Activated CD4-positive, alpha-beta T cell treated with anti-CD3 and anti-CD28 coated beads, Interleukin-2, amount 50 U/mL, for 48 hours (primary cell): ENCODE measurements at regions not wholly inside any gene's neighbourhood (a gene's known extent, or its start where the extent isn't known, plus 50 kb on each side); places are given as distances from the start of the nearest gene placed in this dataset.
"Not testable (repeated sequence)": the region's sequence is repeated elsewhere in the genome, so short reads cannot be mapped to it uniquely, and the experiment has no call there.

Source experiments
- DNase-seq, 2 experiments: peaks; one replicate each; pipeline ENCODE4 v3.0.0-alpha.2; 2020

- no peak for DNase-seq
Observed at GRCh38 chr3:144770281-144770680, 798.7 kb downstream of the DIPK2A start.

DNA sequence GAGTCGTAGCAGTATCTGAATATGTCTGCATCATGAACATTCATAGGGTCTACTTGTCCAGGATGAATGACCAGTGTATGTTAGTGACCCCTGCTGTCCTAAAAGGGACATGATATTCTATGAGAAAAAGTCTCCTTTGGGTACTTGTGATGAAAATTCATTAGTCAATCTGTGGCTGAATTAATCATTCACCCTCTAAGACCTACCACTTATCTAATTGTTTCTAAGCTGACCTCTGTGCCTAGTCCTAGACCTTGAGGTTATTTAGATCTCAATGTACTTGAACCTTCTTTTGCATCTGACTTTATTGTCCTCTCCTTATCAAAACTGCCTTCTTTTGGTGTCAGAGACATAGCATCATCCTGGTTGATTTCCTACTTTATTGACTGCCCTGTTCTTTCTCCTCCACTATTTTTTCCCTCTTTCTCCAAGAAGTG lies 799.3 kb downstream of the DIPK2A start:
- no peak for DNase-seq

DNA sequence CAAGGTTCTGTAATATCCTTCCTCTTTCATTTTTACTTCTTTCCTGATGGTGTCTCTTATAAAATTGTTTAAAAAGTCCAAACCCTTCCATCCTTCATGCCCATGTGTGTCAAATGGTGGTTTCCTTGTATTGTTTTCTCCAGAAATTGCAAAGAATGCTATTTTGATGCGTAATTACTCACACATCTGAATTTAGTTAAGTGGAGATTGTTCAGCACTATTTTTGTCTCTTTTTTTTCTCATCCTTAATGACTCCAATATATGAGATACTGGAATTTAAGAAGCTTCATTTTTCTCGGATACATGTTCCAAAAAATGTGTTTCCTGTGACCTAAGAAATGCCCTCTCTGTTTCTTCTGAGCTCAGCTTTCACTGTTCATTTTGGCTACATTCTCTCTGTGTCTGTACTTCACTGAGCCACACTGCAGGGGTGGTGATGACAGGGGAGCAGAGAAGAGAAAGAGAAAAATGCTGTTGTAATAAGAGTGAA lies 799.8 kb downstream of the DIPK2A start:
- DNase-seq = no peak

- DNase-seq = no peak
Observed at GRCh38 chr3:144772372-144772771, 800.7 kb downstream of the DIPK2A start.

DNA sequence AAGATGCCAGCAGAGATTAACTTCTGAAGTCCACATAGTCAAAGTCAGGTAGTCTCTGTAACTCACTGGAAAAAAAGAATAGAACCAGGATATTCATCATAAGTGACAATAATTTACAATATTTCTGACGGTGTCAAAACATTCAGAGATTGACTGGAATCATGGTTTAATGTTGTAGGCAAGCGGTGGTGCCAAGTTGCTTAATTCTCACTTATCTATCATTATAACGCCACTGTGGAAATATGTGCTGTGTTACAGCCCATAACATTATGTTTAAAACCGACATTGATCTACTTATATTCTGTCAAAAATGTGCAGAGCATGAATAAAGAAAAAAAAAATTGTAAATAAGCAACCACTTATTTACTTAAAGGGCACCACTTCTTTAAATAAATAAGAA lies 801.7 kb downstream of the DIPK2A start:
- no peak for DNase-seq

DNA sequence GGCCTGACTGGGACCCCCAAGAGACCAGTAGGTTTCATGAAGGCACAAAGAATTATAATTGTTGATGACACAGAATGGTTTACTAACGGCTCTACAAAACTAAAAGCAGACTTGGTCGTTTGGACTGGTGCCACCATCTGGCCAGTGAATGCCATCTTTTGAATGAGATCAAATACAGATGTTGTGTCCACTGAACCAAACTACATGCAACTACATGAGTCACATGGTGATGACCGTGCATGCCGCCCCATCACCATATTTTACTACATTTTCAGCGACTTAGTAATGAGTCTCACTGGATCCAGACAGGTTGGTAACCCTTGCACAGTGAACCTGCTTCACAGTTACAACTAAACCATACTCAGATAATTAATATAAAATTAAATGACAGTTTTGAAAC lies 803.3 kb downstream of the DIPK2A start:
- DNase-seq = no peak

DNA sequence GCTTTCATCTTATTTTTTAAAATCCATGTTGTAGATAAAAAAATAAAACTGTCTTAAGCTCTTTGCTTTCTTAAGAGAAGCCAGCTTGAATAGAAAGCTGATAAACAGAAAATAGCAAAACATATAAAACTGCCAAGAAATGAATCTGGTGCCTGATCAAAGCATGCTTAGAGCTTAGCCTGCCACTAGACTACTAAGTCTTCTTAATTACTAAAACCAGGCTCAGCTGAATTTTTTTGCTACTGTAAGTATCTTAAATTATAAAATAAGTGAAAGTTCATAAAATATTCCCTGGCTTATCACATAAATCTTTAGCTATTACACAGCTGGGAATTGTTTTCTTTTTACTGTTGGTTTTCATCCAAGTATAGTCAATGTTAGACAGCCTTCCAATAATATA lies 803.9 kb downstream of the DIPK2A start:
- no peak for DNase-seq

GRCh38 chr3:144777906-144778305 lies 806.3 kb downstream of the DIPK2A start:
- no peak for DNase-seq

GRCh38 chr3:144791034-144791433 lies 819.4 kb downstream of the DIPK2A start:
- DNase-seq = no peak

GRCh38 chr3:144801890-144802289 lies 830.3 kb downstream of the DIPK2A start:
- DNase-seq = no peak

DNA sequence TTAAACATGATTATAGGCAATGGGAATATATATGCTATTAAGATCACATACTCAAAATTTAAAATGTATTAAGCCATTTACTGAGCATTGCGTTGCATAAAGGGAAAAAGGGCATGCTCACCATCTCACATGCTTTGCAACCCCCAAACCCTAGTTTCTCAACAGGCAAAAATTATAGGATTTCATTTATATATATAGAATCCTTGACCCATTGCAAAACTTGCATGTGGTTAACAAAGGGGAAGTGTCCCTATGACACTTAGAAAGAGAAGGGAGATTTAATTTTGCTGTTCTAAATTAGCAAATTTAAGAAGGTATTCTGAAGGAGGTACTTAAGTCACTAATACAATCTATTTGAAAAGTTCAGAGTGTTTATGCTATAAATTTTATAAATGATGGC lies 837.8 kb downstream of the DIPK2A start:
- DNase-seq = no peak

- no peak for DNase-seq
Observed at GRCh38 chr3:144810160-144810559, 838.5 kb downstream of the DIPK2A start.

GRCh38 chr3:144815655-144816054 lies 844.0 kb downstream of the DIPK2A start:
- DNase-seq = no peak

DNA sequence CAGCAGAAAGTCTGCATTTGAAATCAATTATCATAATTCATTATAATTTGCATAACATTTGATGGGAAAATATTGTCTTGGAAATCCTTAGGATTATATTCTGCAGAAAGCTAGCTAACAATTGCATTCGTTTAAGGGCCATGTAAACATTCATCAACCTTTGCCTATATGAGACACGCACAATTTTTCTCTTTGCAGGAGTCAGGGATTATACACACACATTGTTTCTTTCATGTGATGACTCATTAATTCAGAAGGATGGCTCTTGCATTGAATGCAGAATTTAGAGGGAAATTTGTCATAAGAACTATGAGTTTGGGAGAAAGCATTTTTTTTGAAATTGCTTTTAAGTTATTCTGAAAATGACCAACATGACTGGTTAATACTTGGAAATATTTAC lies 844.7 kb downstream of the DIPK2A start:
- no peak for DNase-seq

DNA sequence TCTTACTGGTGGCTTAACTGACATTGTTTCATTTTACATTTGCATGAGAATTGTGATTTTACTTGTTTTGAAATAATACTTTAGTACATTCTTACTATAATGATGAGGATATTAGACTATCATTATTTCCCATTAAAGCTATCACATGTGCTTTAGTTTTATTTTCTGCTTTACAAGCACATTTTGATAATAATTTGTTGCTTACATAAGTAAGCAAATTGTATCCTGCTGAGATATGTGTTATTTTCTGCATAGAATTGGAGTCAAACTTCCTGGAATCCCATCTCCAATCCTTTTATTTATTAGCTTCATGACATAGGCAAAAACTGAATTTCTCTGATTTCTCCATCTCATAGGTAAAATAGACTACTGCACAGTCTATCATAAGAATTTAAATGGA lies 847.4 kb downstream of the DIPK2A start:
- no peak for DNase-seq

DNA sequence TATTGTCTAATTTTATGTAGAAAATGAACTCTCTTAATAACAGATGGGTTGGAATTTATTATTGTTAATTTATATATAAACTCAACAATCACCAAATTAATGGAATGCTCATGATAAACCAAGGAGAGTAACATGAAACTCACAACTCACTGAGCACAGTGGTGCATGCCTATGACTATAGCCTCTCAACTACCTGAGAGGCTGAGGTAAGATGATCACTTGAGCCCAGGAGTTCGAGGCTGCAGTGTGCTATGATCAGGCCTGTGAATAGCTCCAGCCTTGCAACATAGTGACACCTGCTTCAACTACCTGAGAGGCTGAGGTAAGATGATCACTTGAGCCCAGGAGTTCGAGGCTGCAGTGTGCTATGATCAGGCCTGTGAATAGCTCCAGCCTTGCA lies 848.6 kb downstream of the DIPK2A start:
- DNase-seq = not testable (repeated sequence)

DNA sequence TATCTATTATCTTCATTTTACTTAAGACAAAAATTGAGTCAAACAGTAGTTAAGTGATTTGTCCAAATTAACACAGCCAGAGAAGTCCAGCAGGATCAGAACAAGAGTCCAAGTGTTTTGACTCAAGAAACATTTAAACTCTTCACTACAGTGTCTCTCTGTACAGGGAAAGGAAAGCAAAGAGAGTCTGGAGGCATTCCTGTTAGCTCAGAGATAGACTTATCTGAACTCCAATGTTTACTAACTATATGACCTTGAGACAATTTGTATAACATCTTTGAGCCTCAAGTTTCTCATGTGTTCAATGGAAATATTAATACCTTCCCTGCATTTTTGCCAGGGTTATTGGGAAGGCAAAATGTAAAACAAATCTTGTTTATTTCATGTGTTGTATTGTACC lies 849.1 kb downstream of the DIPK2A start:
- DNase-seq = no peak

- DNase-seq = no peak
Observed at GRCh38 chr3:144821583-144821982, 850.0 kb downstream of the DIPK2A start.

DNA sequence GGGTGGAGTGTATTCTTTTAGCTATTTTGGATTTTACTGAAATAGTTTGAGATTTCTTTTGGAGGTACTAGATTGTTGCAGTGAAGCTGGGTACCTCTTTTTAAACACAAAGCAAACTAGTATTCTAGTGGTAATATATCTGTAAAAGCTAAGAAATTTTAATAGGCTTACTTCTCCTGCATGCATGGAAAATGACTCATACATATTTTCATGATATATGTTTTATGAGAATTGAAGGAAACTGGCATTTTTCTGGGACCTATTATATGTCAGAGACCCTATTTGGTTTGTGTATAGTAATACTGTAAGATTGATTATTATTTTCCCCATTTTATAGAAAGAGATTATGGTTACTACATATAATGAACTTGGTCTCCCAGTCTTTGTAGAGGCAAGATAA lies 851.0 kb downstream of the DIPK2A start:
- DNase-seq = no peak

GRCh38 chr3:144831955-144832716 lies 860.5 kb downstream of the DIPK2A start:
- no peak for DNase-seq

DNA sequence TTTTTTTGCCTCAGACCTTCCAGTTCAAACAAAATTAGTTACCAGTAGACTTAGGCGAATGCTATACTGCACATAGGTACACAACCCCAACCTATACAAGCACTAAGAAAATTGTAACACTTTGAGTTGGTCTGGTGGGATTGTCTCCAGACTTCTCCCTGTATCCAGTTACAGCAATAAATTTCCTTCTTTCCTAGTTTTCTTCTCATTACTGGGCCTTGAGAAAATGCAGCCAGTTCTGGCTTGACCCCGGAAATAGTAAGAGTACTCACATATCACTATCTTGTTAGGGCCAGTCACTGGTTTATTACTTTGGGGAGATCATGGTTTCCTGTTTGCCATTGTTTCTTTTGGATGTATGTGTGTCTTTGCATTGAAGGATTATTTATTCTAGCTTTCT lies 868.4 kb downstream of the DIPK2A start:
- DNase-seq = no peak

DNA sequence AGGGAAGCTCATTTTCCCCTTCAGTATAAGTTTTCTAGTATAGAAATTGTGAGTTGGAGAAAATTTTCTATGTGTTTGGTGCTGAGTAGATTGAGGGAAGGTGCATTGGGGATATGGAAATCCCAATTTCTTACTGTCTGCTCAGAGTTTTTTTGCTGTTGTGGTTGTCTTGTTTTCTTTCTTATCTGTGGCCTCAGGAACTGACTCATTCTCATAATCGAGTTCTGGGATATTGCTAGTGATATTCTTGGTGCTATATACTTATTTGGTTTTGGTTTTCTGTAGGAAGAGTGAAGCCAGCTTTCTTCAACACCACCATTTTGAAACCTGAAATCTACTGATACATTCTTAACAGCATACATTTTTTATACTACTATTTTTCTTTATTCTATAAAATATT lies 869.2 kb downstream of the DIPK2A start:
- DNase-seq = no peak

GRCh38 chr3:144843099-144843498 lies 871.5 kb downstream of the DIPK2A start:
- no peak for DNase-seq

- DNase-seq = no peak
Observed at GRCh38 chr3:144852999-144853398, 881.4 kb downstream of the DIPK2A start.

DNA sequence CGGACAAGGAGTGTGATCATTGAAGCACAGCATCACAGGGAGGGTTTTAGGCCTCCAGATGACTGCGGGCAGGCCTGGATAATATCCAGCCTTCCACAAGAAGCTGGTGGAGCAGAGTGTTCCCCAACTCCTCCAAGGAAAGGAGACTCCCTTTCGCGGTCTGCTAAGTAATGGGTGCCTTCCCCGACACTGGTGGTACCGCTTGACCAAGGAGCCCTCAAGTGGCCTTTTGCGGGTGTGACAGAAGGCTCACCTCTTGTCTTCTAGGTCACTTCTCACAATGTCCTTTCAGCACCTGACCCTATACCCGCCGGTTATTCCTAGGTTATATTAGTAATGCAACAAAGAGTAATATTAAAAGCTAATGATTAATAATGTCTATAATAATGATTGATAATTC lies 882.4 kb downstream of the DIPK2A start:
- DNase-seq = not testable (repeated sequence)
